Breast epithelium (tissue), 4 donors: ENCODE measurements at regions not wholly inside any gene's neighbourhood (a gene's known extent, or its start where the extent isn't known, plus 50 kb on each side); places are given as distances from the start of the nearest gene placed in this dataset.

Experiments used
- DNase-seq, 2 donors: peaks; one replicate each; pipeline ENCODE4 v3.0.0-alpha.2; 2019; ENCODE audit warnings: low spot score in 2 of 2
- H3K27ac ChIP-seq, 2 donors: fragments of 200-600 bp; sonication (generic) in 1 of 2; one replicate each; pipeline ENCODE4 v1.5.1; 2016 to 2019; ENCODE audit warnings: mild to moderate bottlenecking in 1 of 2
- H3K27me3 ChIP-seq, 2 donors: fragments of 200-600 bp; sonication (generic) in 1 of 2; one replicate each; pipeline versions ENCODE4 v1.5.1 to v1.6.0; 2017 to 2019; ENCODE audit warnings: control low read depth in 1 of 2, mild to moderate bottlenecking in 1 of 2
- H3K36me3 ChIP-seq: fragments of 200-600 bp; one replicate; pipeline ENCODE4 v1.5.1; 2019
- H3K4me1 ChIP-seq, 2 donors: fragments of 200-600 bp; sonication (generic); one replicate each; pipeline ENCODE4 v1.5.1; 2016 to 2019; ENCODE audit warnings: control low read depth in 1 of 2
- H3K4me3 ChIP-seq, 3 donors: fragments of 200-600 bp; sonication (generic); 1 replicate in 2 of 3; 2 replicates in 1 of 3; pipeline ENCODE4 v1.5.1; 2016 to 2019; ENCODE audit warnings: mild to moderate bottlenecking in 3 of 3, moderate library complexity in 2 of 3
- H3K9me3 ChIP-seq, 2 donors: fragments of 200-600 bp; sonication (generic) in 1 of 2; one replicate each; pipeline ENCODE4 v1.5.1; 2016 to 2019; ENCODE audit warnings: control low read depth in 1 of 2
- POLR2A ChIP-seq: fragments of 450-650 bp; IDR thresholded peaks from one replicate; pipeline ENCODE4 v1.6.1; 2016; ENCODE audit warnings: antibody characterized with exemption, mild to moderate bottlenecking, moderate library complexity
- POLR2AphosphoS5 ChIP-seq, 3 donors: sonication (generic); formaldehyde crosslinking; IDR thresholded peaks; one replicate each; pipeline ENCODE4 v1.6.1; 2017; ENCODE audit warnings: antibody characterized with exemption in 3 of 3
- intact Hi-C: fragments of 100-400 bp; cut with DNase I; formaldehyde crosslinking; loops from one replicate; pipeline ENCODE4 v1.15.1; 2023; ENCODE audit warnings: low total_unique reads
- TF ChIP-seq, protein P1 (sequence below), 3 donors: fragments of 450-650 bp; IDR thresholded peaks; one replicate each; pipeline ENCODE4 v1.5.1; 2016 to 2017; ENCODE audit warnings: antibody characterized with exemption in 3 of 3, mild to moderate bottlenecking in 3 of 3, moderate library complexity in 3 of 3

DNA sequence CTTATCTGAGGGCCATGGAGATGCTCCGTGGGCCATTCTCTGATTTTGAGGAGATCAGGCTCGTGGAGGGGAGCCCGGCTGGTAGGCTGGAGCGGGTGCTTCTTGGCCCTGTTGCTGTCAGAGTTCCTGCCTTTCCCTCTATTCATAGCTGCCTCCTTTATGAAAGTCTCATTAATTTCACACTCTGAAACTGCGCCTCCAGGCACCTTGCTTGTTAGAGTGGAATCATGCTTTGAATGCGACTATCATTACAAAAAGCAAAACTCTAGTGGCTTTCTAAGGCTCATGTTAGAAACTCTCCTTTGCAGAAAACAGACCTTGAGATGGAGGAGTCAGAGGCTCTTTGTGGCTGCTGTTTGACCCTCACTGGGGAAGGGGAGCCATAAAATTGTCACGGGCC lies 131.0 kb upstream of the SNTG2 start:
- intact Hi-C loops = no loop called here
- no peak for TF ChIP-seq POLR2A
- Histone ChIP-seq H3K9me3 (no peaks in the 10 kb centered on the region), H3K4me1 (no peaks in the 10 kb centered on the region), H3K4me3 (no peak overlapping the region), H3K27ac (no peak overlapping the region), H3K27me3 (no peaks in the 10 kb centered on the region), H3K36me3 (no peaks in the 10 kb centered on the region)
- no peak for DNase-seq

DNA sequence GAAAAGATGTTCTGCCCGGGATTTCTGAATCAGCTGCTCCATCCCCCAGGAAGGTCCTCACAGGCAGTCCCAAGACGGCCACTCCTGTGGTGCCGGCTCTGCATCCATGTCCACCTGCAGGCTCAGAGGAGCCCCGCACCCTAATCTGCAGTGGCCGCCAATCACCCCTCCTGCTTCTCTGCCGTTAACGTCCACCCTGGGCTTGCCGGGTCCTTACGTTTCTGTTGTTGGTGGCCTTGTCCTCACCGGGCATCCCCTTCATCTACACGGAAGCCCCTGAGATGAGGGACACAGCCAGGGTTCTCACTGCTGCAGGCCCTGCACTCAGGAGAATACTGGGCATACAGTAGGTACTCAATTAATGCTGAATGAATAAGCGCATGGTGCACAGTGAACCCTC lies 131.5 kb upstream of the SNTG2 start:
- no peaks in the 10 kb centered on the region for H3K4me1 ChIP-seq
- TF ChIP-seq POLR2AphosphoS5 (IDR thresholded peaks at IDR 0.05) (no peak), POLR2A (no peak)
- TF ChIP-seq, protein P1, sequence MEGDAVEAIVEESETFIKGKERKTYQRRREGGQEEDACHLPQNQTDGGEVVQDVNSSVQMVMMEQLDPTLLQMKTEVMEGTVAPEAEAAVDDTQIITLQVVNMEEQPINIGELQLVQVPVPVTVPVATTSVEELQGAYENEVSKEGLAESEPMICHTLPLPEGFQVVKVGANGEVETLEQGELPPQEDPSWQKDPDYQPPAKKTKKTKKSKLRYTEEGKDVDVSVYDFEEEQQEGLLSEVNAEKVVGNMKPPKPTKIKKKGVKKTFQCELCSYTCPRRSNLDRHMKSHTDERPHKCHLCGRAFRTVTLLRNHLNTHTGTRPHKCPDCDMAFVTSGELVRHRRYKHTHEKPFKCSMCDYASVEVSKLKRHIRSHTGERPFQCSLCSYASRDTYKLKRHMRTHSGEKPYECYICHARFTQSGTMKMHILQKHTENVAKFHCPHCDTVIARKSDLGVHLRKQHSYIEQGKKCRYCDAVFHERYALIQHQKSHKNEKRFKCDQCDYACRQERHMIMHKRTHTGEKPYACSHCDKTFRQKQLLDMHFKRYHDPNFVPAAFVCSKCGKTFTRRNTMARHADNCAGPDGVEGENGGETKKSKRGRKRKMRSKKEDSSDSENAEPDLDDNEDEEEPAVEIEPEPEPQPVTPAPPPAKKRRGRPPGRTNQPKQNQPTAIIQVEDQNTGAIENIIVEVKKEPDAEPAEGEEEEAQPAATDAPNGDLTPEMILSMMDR (IDR thresholded peaks at IDR 0.05) = no peak
- intact Hi-C loops = no loop called here
- no peak for DNase-seq
- no peak overlapping the region for H3K27ac ChIP-seq
- H3K9me3 ChIP-seq = no peaks in the 10 kb centered on the region
- no peaks in the 10 kb centered on the region for H3K36me3 ChIP-seq
- no peaks in the 10 kb centered on the region for H3K27me3 ChIP-seq
- H3K4me3 ChIP-seq = no peak overlapping the region

DNA sequence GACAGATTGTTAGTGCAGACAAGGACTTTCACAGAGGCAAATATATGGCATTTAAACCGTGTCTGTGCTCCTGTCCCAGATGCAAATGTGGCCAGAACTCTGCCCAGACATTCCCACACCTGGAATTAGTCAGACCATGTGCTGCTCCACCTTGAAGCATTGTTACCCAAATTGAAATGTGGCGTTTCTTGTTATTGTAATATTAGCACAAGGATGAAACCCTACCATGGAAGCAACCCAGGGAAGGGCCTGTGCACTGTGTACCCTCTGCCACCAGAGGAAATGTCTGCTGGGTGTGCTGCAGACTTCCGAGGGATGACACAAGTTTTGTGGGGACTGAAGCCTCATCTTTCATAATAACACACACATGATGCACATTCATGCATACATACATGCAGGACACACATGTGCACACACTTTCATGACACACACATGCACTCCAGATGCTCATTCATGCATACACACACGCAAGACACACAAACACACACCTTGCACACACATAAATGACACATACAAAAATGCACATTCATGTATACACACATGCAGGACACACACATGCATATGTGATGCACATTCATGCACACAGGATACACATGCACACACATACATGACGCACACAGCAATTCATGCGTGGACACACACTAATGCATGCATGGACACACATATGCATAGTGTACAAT lies 133.2 kb upstream of the SNTG2 start:
- intact Hi-C loops = no loop called here
- Histone ChIP-seq H3K36me3 (no peaks in the 10 kb centered on the region), H3K4me1 (no peaks in the 10 kb centered on the region), H3K4me3 (no peak overlapping the region), H3K9me3 (no peaks in the 10 kb centered on the region), H3K27me3 (no peaks in the 10 kb centered on the region), H3K27ac (no peak overlapping the region)
- TF ChIP-seq, protein P1 (IDR thresholded peaks at IDR 0.05) = no peak
- TF ChIP-seq POLR2A (no peak), POLR2AphosphoS5 (IDR thresholded peaks at IDR 0.05) (no peak)
- DNase-seq = no peak

DNA sequence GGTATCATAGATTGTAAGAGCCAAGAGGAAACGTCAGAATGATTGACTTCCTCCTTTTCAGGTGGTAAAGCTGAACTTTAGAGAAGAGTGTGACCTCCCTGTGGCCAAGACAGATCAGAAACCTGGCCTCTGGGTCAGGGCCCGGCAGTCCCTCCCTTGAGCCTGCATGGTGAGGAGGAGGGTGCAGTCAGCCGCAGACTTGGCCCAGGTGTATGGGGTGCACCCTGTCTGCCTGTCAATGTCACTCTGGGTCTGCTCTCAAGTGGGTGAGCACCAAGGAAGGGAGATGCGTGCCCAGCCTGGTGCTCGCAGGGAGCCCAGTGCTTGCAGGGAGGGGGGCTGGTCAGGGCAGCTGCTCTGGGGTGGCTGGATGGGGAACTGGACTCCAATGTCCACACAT lies 134.4 kb upstream of the SNTG2 start:
- H3K36me3 ChIP-seq = no peaks in the 10 kb centered on the region
- H3K4me1 ChIP-seq = no peaks in the 10 kb centered on the region
- no peaks in the 10 kb centered on the region for H3K27me3 ChIP-seq
- H3K4me3 ChIP-seq = no peak overlapping the region
- intact Hi-C loops = no loop called here
- DNase-seq = no peak
- H3K9me3 ChIP-seq = no peaks in the 10 kb centered on the region
- H3K27ac ChIP-seq = no peak overlapping the region
- no peak for TF ChIP-seq POLR2A
- TF ChIP-seq POLR2AphosphoS5 (IDR thresholded peaks at IDR 0.05) = no peak
- TF ChIP-seq, protein P1 (IDR thresholded peaks at IDR 0.05) = no peak

DNA sequence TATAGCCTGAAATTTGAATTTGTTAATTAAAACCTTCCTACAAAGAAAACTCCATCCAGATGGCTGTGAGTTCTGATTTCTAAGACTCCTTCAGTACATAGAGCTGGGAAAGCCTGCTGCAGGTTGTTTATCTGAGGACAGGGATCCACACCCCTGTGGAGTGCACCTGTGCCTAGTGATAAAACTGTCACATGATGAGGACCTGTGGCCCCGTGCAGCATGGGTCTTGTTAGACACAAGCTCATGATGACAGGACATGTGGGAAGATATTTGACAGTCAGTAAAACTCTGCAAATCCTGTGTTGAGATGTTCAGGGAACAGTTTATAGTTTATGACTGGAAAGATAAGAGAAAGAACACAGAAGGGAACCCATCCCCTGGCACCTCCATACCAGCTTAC lies 133.2 kb upstream of the TMEM18 start:
- no peaks in the 10 kb centered on the region for H3K36me3 ChIP-seq
- TF ChIP-seq, protein P1 (IDR thresholded peaks at IDR 0.05) = no peak
- no peak for TF ChIP-seq POLR2AphosphoS5 (IDR thresholded peaks at IDR 0.05)
- TF ChIP-seq POLR2A = no peak
- no peak overlapping the region for H3K27ac ChIP-seq
- H3K4me1 ChIP-seq = no peaks in the 10 kb centered on the region
- H3K27me3 ChIP-seq = no peaks in the 10 kb centered on the region
- intact Hi-C loops = no loop called here
- H3K9me3 ChIP-seq = no peaks in the 10 kb centered on the region
- no peak overlapping the region for H3K4me3 ChIP-seq
- no peak for DNase-seq

DNA sequence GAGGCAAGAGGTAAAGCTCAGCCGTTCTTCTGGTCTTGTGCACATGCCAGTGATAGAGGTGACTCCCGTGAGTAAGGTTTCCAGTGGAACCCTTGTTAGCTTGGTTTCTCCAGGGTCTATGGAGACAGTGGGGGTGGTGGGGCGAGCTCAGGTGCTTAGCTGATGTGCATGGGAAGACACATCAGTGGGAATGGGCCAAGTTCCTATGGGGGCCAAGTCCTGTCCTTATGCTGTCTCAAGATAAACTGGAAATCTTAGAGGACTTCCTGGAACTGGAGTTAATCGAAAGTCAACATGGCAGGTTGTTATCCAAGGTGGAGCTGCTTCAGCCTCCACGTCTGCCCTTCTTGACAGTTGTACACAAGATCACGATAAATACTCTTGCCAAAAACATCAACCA lies 130.1 kb upstream of the TMEM18 start:
- Histone ChIP-seq H3K4me1 (no peaks in the 10 kb centered on the region), H3K36me3 (no peaks in the 10 kb centered on the region), H3K9me3 (no peaks in the 10 kb centered on the region), H3K27ac (no peak overlapping the region), H3K27me3 (no peaks in the 10 kb centered on the region), H3K4me3 (no peak overlapping the region)
- DNase-seq = no peak
- intact Hi-C loops = no loop called here
- no peak for TF ChIP-seq POLR2AphosphoS5 (IDR thresholded peaks at IDR 0.05)
- TF ChIP-seq POLR2A = no peak
- TF ChIP-seq, protein P1 (IDR thresholded peaks at IDR 0.05) = no peak
